Ovary (tissue), 3 donors: ENCODE measurements at regions not wholly inside any gene's neighbourhood (a gene's known extent, or its start where the extent isn't known, plus 50 kb on each side); places are given as distances from the start of the nearest gene placed in this dataset.
"Not testable (repeated sequence)": the region's sequence is repeated elsewhere in the genome, so short reads cannot be mapped to it uniquely, and the experiment has no call there.

ENCODE experiments used
- EP300 ChIP-seq: sonication (generic); formaldehyde crosslinking; IDR thresholded peaks from one replicate; pipeline ENCODE4 v1.6.1; 2017; ENCODE audit warnings: antibody characterized with exemption
- POLR2A ChIP-seq: fragments of 450-650 bp; IDR thresholded peaks from one replicate; pipeline ENCODE4 v1.6.1; 2017; ENCODE audit warnings: antibody characterized with exemption, mild to moderate bottlenecking, moderate library complexity
- TF ChIP-seq, protein P1 (sequence below), 3 donors: fragments of 450-650 bp in 2 of 3; fragments of 200-600 bp in 1 of 3; IDR thresholded peaks; one replicate each; pipeline versions ENCODE4 v1.5.1 to v1.8.0; 2016 to 2022; ENCODE audit warnings: antibody characterized with exemption in 3 of 3, mild to moderate bottlenecking in 1 of 3
- donor health status: DM: no; HTN: no; CAD: no.

DNA sequence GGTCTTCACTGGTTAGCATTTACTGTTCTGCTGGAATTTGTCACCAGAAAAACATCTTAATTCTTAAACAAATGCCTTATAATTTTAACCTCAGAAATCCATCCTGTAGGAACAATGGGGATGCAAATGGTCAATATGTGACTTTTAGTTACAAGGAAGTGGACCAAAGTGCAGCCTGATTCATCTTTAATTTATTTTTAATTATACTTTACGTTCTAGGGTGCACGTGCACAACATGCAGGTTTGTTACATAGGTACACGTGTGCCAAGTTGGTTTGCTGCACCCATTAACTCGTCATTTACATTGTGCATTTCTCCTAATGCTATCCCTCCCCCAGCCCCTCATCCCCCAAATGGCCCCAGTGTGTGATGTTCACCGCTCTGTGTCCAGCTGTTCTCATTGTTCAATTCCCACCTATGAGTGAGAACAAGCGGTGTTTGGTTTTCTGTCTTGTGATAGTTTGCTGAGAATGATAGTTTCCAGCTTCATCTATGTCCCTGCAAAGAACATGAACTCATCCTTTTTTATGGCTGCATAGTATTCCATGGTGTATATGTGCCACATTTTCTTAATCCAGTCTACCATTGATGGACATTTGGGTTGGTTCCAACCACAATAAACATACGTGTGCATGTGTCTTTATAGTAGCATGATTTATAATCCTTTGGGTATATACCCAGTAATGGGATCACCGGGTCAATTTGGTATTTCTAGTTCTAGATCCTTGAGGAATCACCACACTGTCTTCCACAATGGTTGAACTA is 262.5 kb upstream of the PTGER4 start:
- TF ChIP-seq, protein P1, sequence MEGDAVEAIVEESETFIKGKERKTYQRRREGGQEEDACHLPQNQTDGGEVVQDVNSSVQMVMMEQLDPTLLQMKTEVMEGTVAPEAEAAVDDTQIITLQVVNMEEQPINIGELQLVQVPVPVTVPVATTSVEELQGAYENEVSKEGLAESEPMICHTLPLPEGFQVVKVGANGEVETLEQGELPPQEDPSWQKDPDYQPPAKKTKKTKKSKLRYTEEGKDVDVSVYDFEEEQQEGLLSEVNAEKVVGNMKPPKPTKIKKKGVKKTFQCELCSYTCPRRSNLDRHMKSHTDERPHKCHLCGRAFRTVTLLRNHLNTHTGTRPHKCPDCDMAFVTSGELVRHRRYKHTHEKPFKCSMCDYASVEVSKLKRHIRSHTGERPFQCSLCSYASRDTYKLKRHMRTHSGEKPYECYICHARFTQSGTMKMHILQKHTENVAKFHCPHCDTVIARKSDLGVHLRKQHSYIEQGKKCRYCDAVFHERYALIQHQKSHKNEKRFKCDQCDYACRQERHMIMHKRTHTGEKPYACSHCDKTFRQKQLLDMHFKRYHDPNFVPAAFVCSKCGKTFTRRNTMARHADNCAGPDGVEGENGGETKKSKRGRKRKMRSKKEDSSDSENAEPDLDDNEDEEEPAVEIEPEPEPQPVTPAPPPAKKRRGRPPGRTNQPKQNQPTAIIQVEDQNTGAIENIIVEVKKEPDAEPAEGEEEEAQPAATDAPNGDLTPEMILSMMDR (IDR thresholded peaks at IDR 0.05), result not testable (repeated sequence)
- TF ChIP-seq EP300, POLR2A: not testable (repeated sequence)
